OCI-LY7 (cell line): ENCODE measurements at regions not wholly inside any gene's neighbourhood (a gene's known extent, or its start where the extent isn't known, plus 50 kb on each side); places are given as distances from the start of the nearest gene placed in this dataset.

Experiments used
- EZH2phosphoT487 ChIP-seq: fragments of 200-600 bp; sonication (generic); IDR thresholded peaks from 2 replicates; pipeline ENCODE4 v1.6.1; 2018; ENCODE audit warnings: low read depth, borderline replicate concordance, mild to moderate bottlenecking, mixed run types, antibody characterized with exemption, low read length, moderate library complexity, mixed read lengths
- TF ChIP-seq, protein P1 (sequence below): fragments of 200-600 bp; sonication (generic); conservative IDR thresholded peaks from 2 replicates; pipeline ENCODE4 v1.5.1; 2014; ENCODE audit warnings: mild to moderate bottlenecking, antibody characterized with exemption, low read length, moderate library complexity, mixed read lengths

GRCh38 chr15:96042734-96043224 is 287.7 kb upstream of the NR2F2 start:
- TF ChIP-seq, protein P1, sequence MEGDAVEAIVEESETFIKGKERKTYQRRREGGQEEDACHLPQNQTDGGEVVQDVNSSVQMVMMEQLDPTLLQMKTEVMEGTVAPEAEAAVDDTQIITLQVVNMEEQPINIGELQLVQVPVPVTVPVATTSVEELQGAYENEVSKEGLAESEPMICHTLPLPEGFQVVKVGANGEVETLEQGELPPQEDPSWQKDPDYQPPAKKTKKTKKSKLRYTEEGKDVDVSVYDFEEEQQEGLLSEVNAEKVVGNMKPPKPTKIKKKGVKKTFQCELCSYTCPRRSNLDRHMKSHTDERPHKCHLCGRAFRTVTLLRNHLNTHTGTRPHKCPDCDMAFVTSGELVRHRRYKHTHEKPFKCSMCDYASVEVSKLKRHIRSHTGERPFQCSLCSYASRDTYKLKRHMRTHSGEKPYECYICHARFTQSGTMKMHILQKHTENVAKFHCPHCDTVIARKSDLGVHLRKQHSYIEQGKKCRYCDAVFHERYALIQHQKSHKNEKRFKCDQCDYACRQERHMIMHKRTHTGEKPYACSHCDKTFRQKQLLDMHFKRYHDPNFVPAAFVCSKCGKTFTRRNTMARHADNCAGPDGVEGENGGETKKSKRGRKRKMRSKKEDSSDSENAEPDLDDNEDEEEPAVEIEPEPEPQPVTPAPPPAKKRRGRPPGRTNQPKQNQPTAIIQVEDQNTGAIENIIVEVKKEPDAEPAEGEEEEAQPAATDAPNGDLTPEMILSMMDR, result no peak
- no peak for TF ChIP-seq EZH2phosphoT487
